Ishikawa (cell line): ENCODE measurements at regions not wholly inside any gene's neighbourhood (a gene's known extent, or its start where the extent isn't known, plus 50 kb on each side); places are given as distances from the start of the nearest gene placed in this dataset.

Experiments used
- CEBPB ChIP-seq: IDR thresholded peaks from 2 replicates; pipeline ENCODE4 v1.6.1; 2012
- CREB1 ChIP-seq: IDR thresholded peaks from 2 replicates; pipeline ENCODE4 v1.6.1; 2012; ENCODE audit warnings: low read depth
- EGR1 ChIP-seq: IDR thresholded peaks from 2 replicates; pipeline ENCODE4 v1.6.1; 2012
- EP300 ChIP-seq: IDR thresholded peaks from 2 replicates; pipeline ENCODE4 v1.6.1; 2012; ENCODE audit warnings: borderline replicate concordance
- NFIC ChIP-seq: IDR thresholded peaks from 2 replicates; pipeline ENCODE4 v1.6.1; 2012
- RAD21 ChIP-seq: IDR thresholded peaks from 2 replicates; pipeline ENCODE4 v1.6.1; 2012; ENCODE audit warnings: low read depth
- REST ChIP-seq: IDR thresholded peaks from 2 replicates; pipeline ENCODE4 v1.6.1; 2012; ENCODE audit warnings: low read depth, mild to moderate bottlenecking
- TAF1 ChIP-seq: IDR thresholded peaks from 2 replicates; pipeline ENCODE4 v1.6.1; 2012; ENCODE audit warnings: low read depth, mild to moderate bottlenecking
- TCF12 ChIP-seq: IDR thresholded peaks from 2 replicates; pipeline ENCODE4 v1.6.1; 2012; ENCODE audit warnings: low read depth
- TEAD4 ChIP-seq: IDR thresholded peaks from 2 replicates; pipeline ENCODE4 v1.6.1; 2012
- USF1 ChIP-seq: IDR thresholded peaks from 2 replicates; pipeline ENCODE4 v1.6.1; 2012
- YY1 ChIP-seq: IDR thresholded peaks from 2 replicates; pipeline ENCODE4 v1.6.1; 2012; ENCODE audit warnings: low read depth
- ZBTB7A ChIP-seq: IDR thresholded peaks from 2 replicates; pipeline ENCODE4 v1.6.1; 2012; ENCODE audit warnings: low read depth

GRCh38 chr5:58266402-58266801, 193.5 kb downstream of the PLK2 start:
- TF ChIP-seq USF1, result no peak
- no peak for TF ChIP-seq RAD21
- no peak for TF ChIP-seq ZBTB7A
- TF ChIP-seq TEAD4, result no peak
- no peak for TF ChIP-seq EGR1

GRCh38 chr5:58265246-58265930, 194.5 kb downstream of the PLK2 start:
- TF ChIP-seq YY1 (no peak), TEAD4 (no peak), ZBTB7A (no peak)

- TF ChIP-seq CREB1, result no peak
- TF ChIP-seq REST, result no peak
- TF ChIP-seq TEAD4, result no peak
- no peak for TF ChIP-seq USF1
- no peak for TF ChIP-seq NFIC
- TF ChIP-seq TAF1, result no peak
Observed at GRCh38 chr5:58264276-58264675, 195.6 kb downstream of the PLK2 start.

- TF ChIP-seq ZBTB7A (no peak), EGR1 (no peak), TAF1 (no peak), CEBPB (no peak), EP300 (no peak), RAD21 (no peak), YY1 (no peak), TCF12 (no peak), TEAD4 (no peak), REST (no peak)
Observed at GRCh38 chr5:58263296-58263695, 196.6 kb downstream of the PLK2 start.

GRCh38 chr5:58262226-58262625, 197.7 kb downstream of the PLK2 start:
- TF ChIP-seq YY1 (no peak), TAF1 (no peak), EGR1 (no peak), TCF12 (no peak), USF1 (no peak), ZBTB7A (no peak), NFIC (no peak)

- TF ChIP-seq REST (no peak), YY1 (no peak)
Observed at GRCh38 chr5:58261605-58262004, 198.3 kb downstream of the PLK2 start.
